ENCODE measurements at regions not wholly inside any gene's neighbourhood (a gene's known extent, or its start where the extent isn't known, plus 50 kb on each side); places are given as distances from the start of the nearest gene placed in this dataset.

DNA sequence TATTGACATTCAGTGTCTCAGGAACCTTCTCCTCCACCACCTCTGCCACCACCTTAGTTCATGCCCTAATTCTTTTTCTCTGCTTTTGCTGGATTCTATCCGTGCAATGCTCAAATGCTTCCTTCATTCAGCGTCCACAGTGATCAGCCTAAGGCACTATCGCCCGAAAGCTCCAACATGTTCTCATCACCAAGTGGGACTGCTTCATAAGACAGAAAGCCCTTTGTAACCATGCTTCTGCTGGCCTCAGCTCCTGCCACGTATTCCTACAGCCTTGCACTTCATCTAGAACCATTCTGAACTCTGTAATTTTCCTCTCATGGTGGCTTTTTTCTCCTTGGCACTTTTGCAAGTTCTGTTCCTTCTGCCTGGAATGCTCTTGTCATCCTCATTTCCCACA lies 222.9 kb downstream of the HNMT start:
- Histone ChIP-seq H3K27me3 (ENCODE audit: insufficient read depth, low read length) (no peaks in the 10 kb centered on the region), H3K9me3 (ENCODE audit: insufficient read depth, low read depth, low read length) (no peaks in the 10 kb centered on the region), H3K4me2 (ENCODE audit: low read length) (no peak overlapping the region), H3K9ac (ENCODE audit: low read length) (no peak overlapping the region), H3K4me1 (ENCODE audit: insufficient read depth, low read length) (no peaks in the 10 kb centered on the region), H3K79me2 (ENCODE audit: insufficient read depth, low read length) (no peaks in the 10 kb centered on the region), H2AFZ (ENCODE audit: low read depth, low read length) (no peak overlapping the region), H3K4me3 (ENCODE audit: insufficient read depth, low read depth, low read length) (no peak overlapping the region), H4K20me1 (ENCODE audit: insufficient read depth, low read length) (no peaks in the 10 kb centered on the region), H3K27ac (ENCODE audit: low read depth, low read length) (no peak overlapping the region), H3K36me3 (ENCODE audit: insufficient read depth, low read length) (no peaks in the 10 kb centered on the region)
- Mint-ChIP-seq H3K4me1 (ENCODE audit: low read depth, unreplicated experiment) (peaks cover 2% of the 10 kb centered on the region), H3K36me3 (ENCODE audit: low read depth, unreplicated experiment) (no peaks in the 10 kb centered on the region), H3K27me3 (ENCODE audit: low read depth, unreplicated experiment) (no peaks in the 10 kb centered on the region), H3K27ac (ENCODE audit: unreplicated experiment) (no peak overlapping the region), H3K9me3 (ENCODE audit: unreplicated experiment) (no peaks in the 10 kb centered on the region), H3K4me3 (ENCODE audit: unreplicated experiment) (no peak overlapping the region)
- FAIRE-seq: no peak
- TF ChIP-seq, protein P1, sequence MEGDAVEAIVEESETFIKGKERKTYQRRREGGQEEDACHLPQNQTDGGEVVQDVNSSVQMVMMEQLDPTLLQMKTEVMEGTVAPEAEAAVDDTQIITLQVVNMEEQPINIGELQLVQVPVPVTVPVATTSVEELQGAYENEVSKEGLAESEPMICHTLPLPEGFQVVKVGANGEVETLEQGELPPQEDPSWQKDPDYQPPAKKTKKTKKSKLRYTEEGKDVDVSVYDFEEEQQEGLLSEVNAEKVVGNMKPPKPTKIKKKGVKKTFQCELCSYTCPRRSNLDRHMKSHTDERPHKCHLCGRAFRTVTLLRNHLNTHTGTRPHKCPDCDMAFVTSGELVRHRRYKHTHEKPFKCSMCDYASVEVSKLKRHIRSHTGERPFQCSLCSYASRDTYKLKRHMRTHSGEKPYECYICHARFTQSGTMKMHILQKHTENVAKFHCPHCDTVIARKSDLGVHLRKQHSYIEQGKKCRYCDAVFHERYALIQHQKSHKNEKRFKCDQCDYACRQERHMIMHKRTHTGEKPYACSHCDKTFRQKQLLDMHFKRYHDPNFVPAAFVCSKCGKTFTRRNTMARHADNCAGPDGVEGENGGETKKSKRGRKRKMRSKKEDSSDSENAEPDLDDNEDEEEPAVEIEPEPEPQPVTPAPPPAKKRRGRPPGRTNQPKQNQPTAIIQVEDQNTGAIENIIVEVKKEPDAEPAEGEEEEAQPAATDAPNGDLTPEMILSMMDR (IDR thresholded peaks at IDR 0.05; ENCODE audit: insufficient read depth, low read depth, low read length): no peak
- TF ChIP-seq EZH2 (IDR thresholded peaks at IDR 0.05; ENCODE audit: insufficient read depth, low read length): no peak
- no peak for DNase-seq (ENCODE audit: low read depth)

DNA sequence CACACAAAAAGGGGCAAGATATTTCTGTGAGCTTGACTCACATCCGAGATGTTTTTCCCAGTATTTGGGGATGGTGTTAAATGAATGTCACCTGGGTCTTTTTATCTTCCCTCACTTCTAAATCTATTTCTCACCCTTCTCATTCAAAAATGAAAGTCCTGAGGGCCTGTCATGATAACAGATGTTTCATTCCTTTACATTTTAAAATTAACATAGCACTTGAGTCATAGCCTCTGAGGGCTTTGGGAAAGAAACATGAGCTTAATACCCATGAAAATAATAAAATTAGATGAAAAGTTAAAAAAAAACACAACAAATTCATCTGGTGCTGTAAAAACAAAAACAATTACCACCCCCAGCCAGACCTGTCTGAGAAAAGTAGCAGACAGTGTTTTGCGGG lies 226.7 kb downstream of the HNMT start:
- Mint-ChIP-seq H3K4me1 (ENCODE audit: low read depth, unreplicated experiment) (no peaks in the 10 kb centered on the region), H3K4me3 (ENCODE audit: unreplicated experiment) (no peak overlapping the region), H3K27me3 (ENCODE audit: low read depth, unreplicated experiment) (no peaks in the 10 kb centered on the region), H3K9me3 (ENCODE audit: unreplicated experiment) (no peaks in the 10 kb centered on the region), H3K36me3 (ENCODE audit: low read depth, unreplicated experiment) (no peaks in the 10 kb centered on the region), H3K27ac (ENCODE audit: unreplicated experiment) (no peak overlapping the region)
- no peak overlapping the region for H2AFZ ChIP-seq (ENCODE audit: low read depth, low read length)
- H3K27me3 ChIP-seq (ENCODE audit: insufficient read depth, low read length): no peaks in the 10 kb centered on the region
- no peaks in the 10 kb centered on the region for H3K79me2 ChIP-seq (ENCODE audit: insufficient read depth, low read length)
- no peak for DNase-seq (ENCODE audit: low read depth)
- H3K9ac ChIP-seq (ENCODE audit: low read length): no peak overlapping the region
- H3K4me2 ChIP-seq (ENCODE audit: low read length): no peak overlapping the region
- no peaks in the 10 kb centered on the region for H3K36me3 ChIP-seq (ENCODE audit: insufficient read depth, low read length)
- H3K4me3 ChIP-seq (ENCODE audit: insufficient read depth, low read depth, low read length): no peak overlapping the region
- TF ChIP-seq, protein P1 (IDR thresholded peaks at IDR 0.05; ENCODE audit: insufficient read depth, low read depth, low read length): no peak
- TF ChIP-seq EZH2 (IDR thresholded peaks at IDR 0.05; ENCODE audit: insufficient read depth, low read length): no peak
- no peaks in the 10 kb centered on the region for H3K9me3 ChIP-seq (ENCODE audit: insufficient read depth, low read depth, low read length)
- H3K4me1 ChIP-seq (ENCODE audit: insufficient read depth, low read length): no peaks in the 10 kb centered on the region
- no peak overlapping the region for H3K27ac ChIP-seq (ENCODE audit: low read depth, low read length)
- FAIRE-seq: no peak
- no peaks in the 10 kb centered on the region for H4K20me1 ChIP-seq (ENCODE audit: insufficient read depth, low read length)

DNA sequence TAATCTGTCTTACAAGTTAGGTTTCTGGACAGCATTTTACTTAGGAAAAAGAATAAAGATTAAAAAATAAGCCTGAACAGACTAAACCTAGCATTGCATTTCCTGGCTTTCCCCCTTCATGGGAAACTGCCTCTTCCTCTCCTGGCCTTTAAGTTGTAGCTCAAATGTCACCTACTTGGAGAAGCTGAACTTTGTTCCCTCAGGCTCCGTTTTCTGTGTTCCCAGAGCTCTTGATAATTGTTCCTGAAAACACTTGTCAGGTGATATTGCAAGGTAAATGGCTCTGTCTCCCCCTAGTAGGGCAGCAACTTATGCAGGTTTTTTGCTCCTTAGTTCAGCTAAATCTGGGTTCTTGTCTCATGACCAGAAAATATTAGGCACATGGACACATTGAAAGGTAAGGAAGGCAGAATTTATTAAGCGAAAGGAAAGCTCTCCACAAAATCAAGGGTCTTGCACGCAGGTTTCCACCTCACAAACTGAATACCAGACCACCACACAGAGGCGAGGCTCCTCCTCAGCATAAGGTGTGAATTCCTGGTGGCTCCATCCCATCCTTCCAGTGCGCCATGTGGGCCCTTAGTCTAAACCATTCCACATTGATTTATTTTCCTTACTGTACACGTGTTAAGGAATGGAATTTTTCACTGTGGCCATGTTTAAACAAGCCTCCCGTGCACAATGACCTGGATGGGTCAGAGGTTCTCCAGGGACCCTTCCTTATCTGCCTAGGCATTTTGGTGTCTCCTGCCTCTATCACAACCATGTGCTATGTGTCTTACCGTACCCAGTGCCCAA lies 229.3 kb downstream of the HNMT start:
- Mint-ChIP-seq H3K4me1 (ENCODE audit: low read depth, unreplicated experiment) (no peaks in the 10 kb centered on the region), H3K9me3 (ENCODE audit: unreplicated experiment) (no peaks in the 10 kb centered on the region), H3K4me3 (ENCODE audit: unreplicated experiment) (no peak overlapping the region), H3K27ac (ENCODE audit: unreplicated experiment) (no peak overlapping the region), H3K27me3 (ENCODE audit: low read depth, unreplicated experiment) (no peaks in the 10 kb centered on the region), H3K36me3 (ENCODE audit: low read depth, unreplicated experiment) (no peaks in the 10 kb centered on the region)
- H3K36me3 ChIP-seq (ENCODE audit: insufficient read depth, low read length): no peaks in the 10 kb centered on the region
- H3K4me3 ChIP-seq (ENCODE audit: insufficient read depth, low read depth, low read length): no peak overlapping the region
- no peaks in the 10 kb centered on the region for H4K20me1 ChIP-seq (ENCODE audit: insufficient read depth, low read length)
- no peak overlapping the region for H2AFZ ChIP-seq (ENCODE audit: low read depth, low read length)
- FAIRE-seq: no peak
- TF ChIP-seq, protein P1 (IDR thresholded peaks at IDR 0.05; ENCODE audit: insufficient read depth, low read depth, low read length): no peak
- no peak for TF ChIP-seq EZH2 (IDR thresholded peaks at IDR 0.05; ENCODE audit: insufficient read depth, low read length)
- no peak overlapping the region for H3K4me2 ChIP-seq (ENCODE audit: low read length)
- no peak overlapping the region for H3K27ac ChIP-seq (ENCODE audit: low read depth, low read length)
- no peak for DNase-seq (ENCODE audit: low read depth)
- H3K27me3 ChIP-seq (ENCODE audit: insufficient read depth, low read length): no peaks in the 10 kb centered on the region
- no peaks in the 10 kb centered on the region for H3K9me3 ChIP-seq (ENCODE audit: insufficient read depth, low read depth, low read length)
- H3K4me1 ChIP-seq (ENCODE audit: insufficient read depth, low read length): no peaks in the 10 kb centered on the region
- no peak overlapping the region for H3K9ac ChIP-seq (ENCODE audit: low read length)
- no peaks in the 10 kb centered on the region for H3K79me2 ChIP-seq (ENCODE audit: insufficient read depth, low read length)
